OCI-LY7 (cell line): ENCODE measurements at regions not wholly inside any gene's neighbourhood (a gene's known extent, or its start where the extent isn't known, plus 50 kb on each side); places are given as distances from the start of the nearest gene placed in this dataset.

Source experiments
- EZH2phosphoT487 ChIP-seq: fragments of 200-600 bp; sonication (generic); IDR thresholded peaks from 2 replicates; pipeline ENCODE4 v1.6.1; 2018; ENCODE audit warnings: low read depth, borderline replicate concordance, mild to moderate bottlenecking, mixed run types, antibody characterized with exemption, low read length, moderate library complexity, mixed read lengths
- TF ChIP-seq, protein P1 (sequence below): fragments of 200-600 bp; sonication (generic); conservative IDR thresholded peaks from 2 replicates; pipeline ENCODE4 v1.5.1; 2014; ENCODE audit warnings: mild to moderate bottlenecking, antibody characterized with exemption, low read length, moderate library complexity, mixed read lengths

- TF ChIP-seq, protein P1, sequence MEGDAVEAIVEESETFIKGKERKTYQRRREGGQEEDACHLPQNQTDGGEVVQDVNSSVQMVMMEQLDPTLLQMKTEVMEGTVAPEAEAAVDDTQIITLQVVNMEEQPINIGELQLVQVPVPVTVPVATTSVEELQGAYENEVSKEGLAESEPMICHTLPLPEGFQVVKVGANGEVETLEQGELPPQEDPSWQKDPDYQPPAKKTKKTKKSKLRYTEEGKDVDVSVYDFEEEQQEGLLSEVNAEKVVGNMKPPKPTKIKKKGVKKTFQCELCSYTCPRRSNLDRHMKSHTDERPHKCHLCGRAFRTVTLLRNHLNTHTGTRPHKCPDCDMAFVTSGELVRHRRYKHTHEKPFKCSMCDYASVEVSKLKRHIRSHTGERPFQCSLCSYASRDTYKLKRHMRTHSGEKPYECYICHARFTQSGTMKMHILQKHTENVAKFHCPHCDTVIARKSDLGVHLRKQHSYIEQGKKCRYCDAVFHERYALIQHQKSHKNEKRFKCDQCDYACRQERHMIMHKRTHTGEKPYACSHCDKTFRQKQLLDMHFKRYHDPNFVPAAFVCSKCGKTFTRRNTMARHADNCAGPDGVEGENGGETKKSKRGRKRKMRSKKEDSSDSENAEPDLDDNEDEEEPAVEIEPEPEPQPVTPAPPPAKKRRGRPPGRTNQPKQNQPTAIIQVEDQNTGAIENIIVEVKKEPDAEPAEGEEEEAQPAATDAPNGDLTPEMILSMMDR: no peak
- TF ChIP-seq EZH2phosphoT487: no peak
These were observed 1015.5 kb downstream of the PLOD2 start for GRCh38 chr3:145145461-145145860.
